Body of pancreas (tissue), 4 donors: ENCODE measurements at regions not wholly inside any gene's neighbourhood (a gene's known extent, or its start where the extent isn't known, plus 50 kb on each side); places are given as distances from the start of the nearest gene placed in this dataset.

Source experiments
- ATAC-seq: fragments of 150-250 bp; one replicate; pipeline ENCODE4 v1.9.1; 2016
- DNase-seq, 4 donors: peaks; one replicate each; pipeline ENCODE4 v3.0.0-alpha.2; 2019
- H3K27ac ChIP-seq, 4 donors: fragments of 200-600 bp; sonication (generic); 1 replicate in 3 of 4; 2 replicates in 1 of 4; pipeline versions ENCODE4 v1.5.1 to v1.6.1; 2016 to 2019; ENCODE audit warnings: mild to moderate bottlenecking in 1 of 4, mixed read lengths in 1 of 4, moderate library complexity in 1 of 4
- H3K27me3 ChIP-seq, 2 donors: fragments of 200-600 bp; sonication (generic); one replicate each; pipeline ENCODE4 v1.6.0; 2016; ENCODE audit warnings: mild to moderate bottlenecking in 1 of 2
- H3K36me3 ChIP-seq, 2 donors: fragments of 200-600 bp; sonication (generic); replicated peaks in 1 of 2; 2 replicates each; pipeline ENCODE4 v1.5.1; 2016; ENCODE audit warnings: low read depth in 2 of 2; ENCODE audit not compliant: insufficient read depth in 1 of 2
- H3K4me1 ChIP-seq: fragments of 200-600 bp; sonication (generic); one replicate; pipeline ENCODE4 v1.6.0; 2016
- H3K4me3 ChIP-seq, 2 donors: fragments of 200-600 bp; sonication (generic); 1 replicate in 1 of 2; 2 replicates in 1 of 2; pipeline ENCODE4 v1.5.1; 2016 to 2019
- H3K9me3 ChIP-seq, 3 donors: fragments of 200-600 bp; sonication (generic); 1 replicate in 2 of 3; 2 replicates in 1 of 3; pipeline ENCODE4 v1.5.1; 2016
- POLR2A ChIP-seq, 3 donors: fragments of 450-650 bp; IDR thresholded peaks; one replicate each; pipeline ENCODE4 v1.6.1; 2016; ENCODE audit warnings: antibody characterized with exemption in 3 of 3, mild to moderate bottlenecking in 2 of 3
- WGBS, 2 donors: methylation state at CpG; one replicate each; pipeline ENCODE4 v1.1.5; 2017; 5-methylcytosine and 5-hydroxymethylcytosine counted together
- intact Hi-C: fragments of 100-400 bp; cut with DNase I; formaldehyde crosslinking; loops from one replicate; pipeline ENCODE4 v1.15.1; 2023
- TF ChIP-seq, protein P1 (sequence below), 7 experiments: fragments of 450-650 bp in 4 of 7; fragments of 200-600 bp in 3 of 7; sonication (generic) in 3 of 7; IDR thresholded peaks; one replicate each; pipeline ENCODE4 v1.5.1; 2016 to 2019; ENCODE audit warnings: antibody characterized with exemption in 7 of 7

DNA sequence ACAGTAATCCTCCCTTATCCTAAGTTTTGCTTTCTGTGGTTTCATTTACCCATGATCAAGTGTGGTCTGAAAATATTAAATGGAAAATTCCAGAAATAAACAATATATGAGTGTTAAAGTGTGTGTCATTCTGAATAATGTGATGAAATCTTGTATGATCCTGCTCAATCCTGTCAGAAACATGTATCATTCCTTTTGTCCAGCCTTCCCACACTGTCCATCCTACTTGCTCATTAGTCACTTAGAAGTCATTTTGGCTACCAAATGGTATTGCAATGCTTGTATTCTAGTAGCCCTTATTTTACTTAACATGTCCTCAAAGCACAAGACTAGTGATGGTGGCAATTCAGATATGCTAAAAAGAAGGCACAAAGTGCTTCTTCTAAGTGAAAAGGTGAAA, 1211.2 kb upstream of the SORCS1 start:
- intact Hi-C loops, result no loop called here
- no peak for ATAC-seq

DNA sequence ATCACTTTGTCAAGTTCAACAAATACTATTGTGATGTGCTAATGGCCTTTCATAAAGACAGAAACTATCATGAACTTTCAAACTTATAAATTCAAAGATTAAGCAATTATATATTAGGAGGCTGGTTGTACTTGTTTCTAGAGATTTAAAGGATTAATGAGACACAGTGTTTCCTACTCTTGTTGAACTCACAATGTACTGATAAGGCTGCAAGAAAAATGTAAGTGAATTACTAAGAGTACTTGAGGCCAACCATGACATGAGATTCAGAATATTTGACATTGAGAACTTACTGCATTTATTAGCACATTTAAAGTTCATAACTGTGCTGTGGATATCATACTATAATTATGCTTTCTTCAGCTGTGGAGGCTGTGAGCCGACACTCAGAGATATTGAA, 1210.5 kb upstream of the SORCS1 start:
- H3K4me3 ChIP-seq, result no peak overlapping the region
- TF ChIP-seq POLR2A (IDR thresholded peaks at IDR 0.05), result no peak
- TF ChIP-seq, protein P1, sequence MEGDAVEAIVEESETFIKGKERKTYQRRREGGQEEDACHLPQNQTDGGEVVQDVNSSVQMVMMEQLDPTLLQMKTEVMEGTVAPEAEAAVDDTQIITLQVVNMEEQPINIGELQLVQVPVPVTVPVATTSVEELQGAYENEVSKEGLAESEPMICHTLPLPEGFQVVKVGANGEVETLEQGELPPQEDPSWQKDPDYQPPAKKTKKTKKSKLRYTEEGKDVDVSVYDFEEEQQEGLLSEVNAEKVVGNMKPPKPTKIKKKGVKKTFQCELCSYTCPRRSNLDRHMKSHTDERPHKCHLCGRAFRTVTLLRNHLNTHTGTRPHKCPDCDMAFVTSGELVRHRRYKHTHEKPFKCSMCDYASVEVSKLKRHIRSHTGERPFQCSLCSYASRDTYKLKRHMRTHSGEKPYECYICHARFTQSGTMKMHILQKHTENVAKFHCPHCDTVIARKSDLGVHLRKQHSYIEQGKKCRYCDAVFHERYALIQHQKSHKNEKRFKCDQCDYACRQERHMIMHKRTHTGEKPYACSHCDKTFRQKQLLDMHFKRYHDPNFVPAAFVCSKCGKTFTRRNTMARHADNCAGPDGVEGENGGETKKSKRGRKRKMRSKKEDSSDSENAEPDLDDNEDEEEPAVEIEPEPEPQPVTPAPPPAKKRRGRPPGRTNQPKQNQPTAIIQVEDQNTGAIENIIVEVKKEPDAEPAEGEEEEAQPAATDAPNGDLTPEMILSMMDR (IDR thresholded peaks at IDR 0.05), result no peak
- intact Hi-C loops, result no loop called here
- no peaks in the 10 kb centered on the region for H3K9me3 ChIP-seq
- no peaks in the 10 kb centered on the region for H3K36me3 ChIP-seq
- no peaks in the 10 kb centered on the region for H3K4me1 ChIP-seq
- WGBS, 2 donors, result 63 to 70% methylated on average over 1 of the region's 1 CpG
- DNase-seq (no peak), ATAC-seq (no peak)
- no peaks in the 10 kb centered on the region for H3K27me3 ChIP-seq
- H3K27ac ChIP-seq, result no peak overlapping the region

More for the DNA sequence above, 1211.2 kb upstream of the SORCS1 start:
- Histone ChIP-seq H3K9me3 (no peaks in the 10 kb centered on the region), H3K36me3 (no peaks in the 10 kb centered on the region), H3K27me3 (no peaks in the 10 kb centered on the region), H3K27ac (no peak overlapping the region), H3K4me1 (no peaks in the 10 kb centered on the region), H3K4me3 (no peak overlapping the region)
- DNase-seq, result no peak
- TF ChIP-seq, protein P1 (IDR thresholded peaks at IDR 0.05), result no peak
- TF ChIP-seq POLR2A (IDR thresholded peaks at IDR 0.05), result no peak

DNA sequence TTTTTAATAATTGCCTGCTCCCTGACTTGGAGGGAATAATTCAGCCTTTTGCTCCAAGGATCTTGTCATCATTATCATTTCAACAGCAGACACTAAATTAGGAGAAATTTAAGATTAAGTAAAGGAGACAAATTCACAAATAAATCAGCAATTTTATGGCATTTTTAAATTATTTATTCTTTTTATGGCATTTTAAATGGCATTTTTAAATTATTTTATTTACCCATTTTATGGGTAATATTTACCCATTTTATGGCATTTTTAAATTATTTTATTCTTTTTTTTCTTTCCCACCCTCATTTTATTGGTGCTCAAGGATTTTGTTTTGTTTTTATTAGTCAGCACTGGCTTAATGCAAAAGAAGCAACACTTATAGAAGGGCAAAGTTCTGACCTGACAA, 1201.0 kb upstream of the SORCS1 start:
- Histone ChIP-seq H3K4me3 (no peak overlapping the region), H3K9me3 (no peaks in the 10 kb centered on the region), H3K4me1 (no peaks in the 10 kb centered on the region), H3K36me3 (no peaks in the 10 kb centered on the region), H3K27ac (no peak overlapping the region), H3K27me3 (no peaks in the 10 kb centered on the region)
- DNase-seq (no peak), ATAC-seq (no peak)
- TF ChIP-seq POLR2A (IDR thresholded peaks at IDR 0.05), result no peak
- TF ChIP-seq, protein P1 (IDR thresholded peaks at IDR 0.05), result no peak
- intact Hi-C loops, result no loop called here

DNA sequence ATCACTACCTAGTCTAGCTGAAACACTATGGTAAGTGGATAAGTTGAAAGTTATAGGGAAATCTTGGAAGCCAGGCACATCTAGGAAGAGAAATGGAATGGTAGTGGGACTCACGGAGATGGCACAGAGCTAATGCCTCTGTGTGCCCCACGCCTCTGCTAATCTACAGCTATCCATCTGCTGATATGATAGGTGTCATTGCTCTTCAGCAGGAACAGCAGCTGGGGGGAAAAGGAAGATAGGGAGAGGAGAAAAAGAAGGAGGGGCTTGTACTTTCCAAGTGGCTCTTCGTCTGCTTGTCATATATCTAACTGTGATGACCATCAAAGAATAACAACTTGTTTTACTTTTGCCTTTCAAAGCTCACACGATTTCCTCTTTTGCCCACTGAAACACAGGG, 1199.1 kb upstream of the SORCS1 start:
- Histone ChIP-seq H3K36me3 (no peaks in the 10 kb centered on the region), H3K9me3 (no peaks in the 10 kb centered on the region), H3K27ac (no peak overlapping the region), H3K27me3 (no peaks in the 10 kb centered on the region), H3K4me3 (no peak overlapping the region), H3K4me1 (no peaks in the 10 kb centered on the region)
- DNase-seq (no peak), ATAC-seq (no peak)
- 60 to 72% methylated on average over 4 of the region's 4 CpGs for WGBS, 2 donors
- intact Hi-C loops, result no loop called here
- TF ChIP-seq, protein P1 (IDR thresholded peaks at IDR 0.05), result no peak
- no peak for TF ChIP-seq POLR2A (IDR thresholded peaks at IDR 0.05)

DNA sequence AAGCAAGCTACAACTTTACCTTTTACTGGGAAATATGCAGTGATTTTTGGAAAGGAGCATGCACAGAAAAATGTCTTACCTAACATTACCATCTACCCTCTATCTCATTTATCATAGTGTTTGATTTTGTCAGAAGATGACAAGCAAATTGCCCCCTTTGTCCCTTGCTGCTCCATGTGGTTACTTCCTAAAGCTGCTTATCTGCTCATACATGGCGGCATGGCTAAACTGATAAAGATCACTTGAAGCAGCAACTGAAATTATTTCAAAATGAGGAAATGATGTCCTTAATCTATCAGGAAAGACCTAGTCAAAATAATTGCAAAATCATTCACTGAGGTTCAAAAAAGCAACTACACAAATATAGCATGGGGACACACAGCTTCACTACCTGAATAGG, 1198.5 kb upstream of the SORCS1 start:
- H3K27ac ChIP-seq, result no peak overlapping the region
- no peak for ATAC-seq
- intact Hi-C loops, result no loop called here
- WGBS, 2 donors, result 77 to 100% methylated on average over 1 of the region's 1 CpG
- no peaks in the 10 kb centered on the region for H3K4me1 ChIP-seq
- no peak overlapping the region for H3K4me3 ChIP-seq
- H3K36me3 ChIP-seq, result no peaks in the 10 kb centered on the region
- DNase-seq, result no peak
- TF ChIP-seq POLR2A (IDR thresholded peaks at IDR 0.05), result no peak
- TF ChIP-seq, protein P1 (IDR thresholded peaks at IDR 0.05), result no peak
- H3K27me3 ChIP-seq, result no peaks in the 10 kb centered on the region
- H3K9me3 ChIP-seq, result no peaks in the 10 kb centered on the region
